ENCODE measurements at regions not wholly inside any gene's neighbourhood (a gene's known extent, or its start where the extent isn't known, plus 50 kb on each side); places are given as distances from the start of the nearest gene placed in this dataset.

GRCh38 chr15:96245252-96245651 is 85.2 kb upstream of the NR2F2 start:
- Histone ChIP-seq H3K9me3 (ENCODE audit: insufficient read depth, low read length, severe bottlenecking) (no peaks in the 10 kb centered on the region), H4K20me1 (ENCODE audit: insufficient read depth, low read length) (no peaks in the 10 kb centered on the region), H3K27ac (ENCODE audit: low read length) (no peak overlapping the region), H3K27me3 (ENCODE audit: insufficient read depth, low read length, poor library complexity) (no peaks in the 10 kb centered on the region), H3K4me1 (ENCODE audit: insufficient read depth, low read length) (no peaks in the 10 kb centered on the region), H3K79me2 (ENCODE audit: insufficient read depth, low read length) (no peaks in the 10 kb centered on the region), H3K4me2 (ENCODE audit: insufficient read depth, low read length) (no peak overlapping the region), H3K9ac (ENCODE audit: low read depth, low read length) (no peak overlapping the region), H3K4me3 (ENCODE audit: low read depth in 1 of 2, low read length in 2 of 2) (no peak overlapping the region), H2AFZ (ENCODE audit: low read depth, low read length) (no peak overlapping the region), H3K36me3 (ENCODE audit: insufficient read depth, low read length) (no peaks in the 10 kb centered on the region)
- DNase-seq (no peak), ATAC-seq (ENCODE audit: insufficient read depth, low read depth) (no peak)
- TF ChIP-seq, protein P1, sequence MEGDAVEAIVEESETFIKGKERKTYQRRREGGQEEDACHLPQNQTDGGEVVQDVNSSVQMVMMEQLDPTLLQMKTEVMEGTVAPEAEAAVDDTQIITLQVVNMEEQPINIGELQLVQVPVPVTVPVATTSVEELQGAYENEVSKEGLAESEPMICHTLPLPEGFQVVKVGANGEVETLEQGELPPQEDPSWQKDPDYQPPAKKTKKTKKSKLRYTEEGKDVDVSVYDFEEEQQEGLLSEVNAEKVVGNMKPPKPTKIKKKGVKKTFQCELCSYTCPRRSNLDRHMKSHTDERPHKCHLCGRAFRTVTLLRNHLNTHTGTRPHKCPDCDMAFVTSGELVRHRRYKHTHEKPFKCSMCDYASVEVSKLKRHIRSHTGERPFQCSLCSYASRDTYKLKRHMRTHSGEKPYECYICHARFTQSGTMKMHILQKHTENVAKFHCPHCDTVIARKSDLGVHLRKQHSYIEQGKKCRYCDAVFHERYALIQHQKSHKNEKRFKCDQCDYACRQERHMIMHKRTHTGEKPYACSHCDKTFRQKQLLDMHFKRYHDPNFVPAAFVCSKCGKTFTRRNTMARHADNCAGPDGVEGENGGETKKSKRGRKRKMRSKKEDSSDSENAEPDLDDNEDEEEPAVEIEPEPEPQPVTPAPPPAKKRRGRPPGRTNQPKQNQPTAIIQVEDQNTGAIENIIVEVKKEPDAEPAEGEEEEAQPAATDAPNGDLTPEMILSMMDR (IDR thresholded peaks at IDR 0.05; ENCODE audit: borderline replicate concordance, extremely low read depth, low read length, poor library complexity, severe bottlenecking) = no peak
- no peak for TF ChIP-seq EZH2 (IDR thresholded peaks at IDR 0.05; ENCODE audit: borderline replicate concordance, low read depth, low read length, severe bottlenecking)

- TF ChIP-seq, protein P1 (IDR thresholded peaks at IDR 0.05; ENCODE audit: borderline replicate concordance, extremely low read depth, low read length, poor library complexity, severe bottlenecking) = no peak
- TF ChIP-seq EZH2 (IDR thresholded peaks at IDR 0.05; ENCODE audit: borderline replicate concordance, low read depth, low read length, severe bottlenecking) = no peak
- DNase-seq (no peak), ATAC-seq (ENCODE audit: insufficient read depth, low read depth) (no peak)
- no peaks in the 10 kb centered on the region for H4K20me1 ChIP-seq (ENCODE audit: insufficient read depth, low read length)
- no peak overlapping the region for H3K4me3 ChIP-seq (ENCODE audit: low read depth in 1 of 2, low read length in 2 of 2)
- no peak overlapping the region for H2AFZ ChIP-seq (ENCODE audit: low read depth, low read length)
- H3K79me2 ChIP-seq (ENCODE audit: insufficient read depth, low read length) = no peaks in the 10 kb centered on the region
- H3K36me3 ChIP-seq (ENCODE audit: insufficient read depth, low read length) = no peaks in the 10 kb centered on the region
- H3K4me2 ChIP-seq (ENCODE audit: insufficient read depth, low read length) = no peak overlapping the region
- H3K9me3 ChIP-seq (ENCODE audit: insufficient read depth, low read length, severe bottlenecking) = no peaks in the 10 kb centered on the region
- H3K9ac ChIP-seq (ENCODE audit: low read depth, low read length) = no peak overlapping the region
- no peaks in the 10 kb centered on the region for H3K4me1 ChIP-seq (ENCODE audit: insufficient read depth, low read length)
- no peaks in the 10 kb centered on the region for H3K27me3 ChIP-seq (ENCODE audit: insufficient read depth, low read length, poor library complexity)
- no peak overlapping the region for H3K27ac ChIP-seq (ENCODE audit: low read length)
These were observed 84.4 kb upstream of the NR2F2 start for GRCh38 chr15:96246057-96246456.

GRCh38 chr15:96247621-96248305 is 82.7 kb upstream of the NR2F2 start:
- ATAC-seq (ENCODE audit: insufficient read depth, low read depth) (no peak), DNase-seq (no peak)
- TF ChIP-seq, protein P1 (IDR thresholded peaks at IDR 0.05; ENCODE audit: borderline replicate concordance, extremely low read depth, low read length, poor library complexity, severe bottlenecking) = no peak
- no peak for TF ChIP-seq EZH2 (IDR thresholded peaks at IDR 0.05; ENCODE audit: borderline replicate concordance, low read depth, low read length, severe bottlenecking)
- Histone ChIP-seq H3K36me3 (ENCODE audit: insufficient read depth, low read length) (no peaks in the 10 kb centered on the region), H3K4me3 (ENCODE audit: low read depth in 1 of 2, low read length in 2 of 2) (no peak overlapping the region), H4K20me1 (ENCODE audit: insufficient read depth, low read length) (no peaks in the 10 kb centered on the region), H3K9ac (ENCODE audit: low read depth, low read length) (no peak overlapping the region), H2AFZ (ENCODE audit: low read depth, low read length) (no peak overlapping the region), H3K4me1 (ENCODE audit: insufficient read depth, low read length) (no peaks in the 10 kb centered on the region), H3K9me3 (ENCODE audit: insufficient read depth, low read length, severe bottlenecking) (no peaks in the 10 kb centered on the region), H3K4me2 (ENCODE audit: insufficient read depth, low read length) (no peak overlapping the region), H3K27me3 (ENCODE audit: insufficient read depth, low read length, poor library complexity) (no peaks in the 10 kb centered on the region), H3K27ac (ENCODE audit: low read length) (no peak overlapping the region), H3K79me2 (ENCODE audit: insufficient read depth, low read length) (no peaks in the 10 kb centered on the region)
